K562 (cell line): ENCODE measurements at regions not wholly inside any gene's neighbourhood (a gene's known extent, or its start where the extent isn't known, plus 50 kb on each side); places are given as distances from the start of the nearest gene placed in this dataset.

Source experiments
- ADNP ChIP-seq: fragments of 200-800 bp; sonication (Bioruptor generic); IDR thresholded peaks from 2 replicates; pipeline ENCODE4 v1.6.1; 2016; ENCODE audit warnings: missing genetic modification characterization, missing compliant biosample characterization
- CREM ChIP-seq: IDR thresholded peaks from 2 replicates; pipeline ENCODE4 v1.6.1; 2014; ENCODE audit warnings: antibody characterized with exemption, low read depth
- HDAC1 ChIP-seq, 2 experiments: fragments of 450-650 bp; IDR thresholded peaks; 2 replicates each; pipeline ENCODE4 v1.6.1; 2016 to 2017; ENCODE audit warnings: inconsistent platforms in 1 of 2, mild to moderate bottlenecking in 1 of 2, moderate library complexity in 1 of 2
- HDGF ChIP-seq: fragments of 450-650 bp; IDR thresholded peaks from 2 replicates; pipeline ENCODE4 v1.6.1; 2016
- IFI16 ChIP-seq: fragments of 250-450 bp; sonication (Bioruptor Pico); IDR thresholded peaks from 2 replicates; pipeline ENCODE4 v2.1.2; 2022; ENCODE audit warnings: mild to moderate bottlenecking, inconsistent platforms
- JUN ChIP-seq, 2 experiments: sonication (generic) in 1 of 2; formaldehyde crosslinking in 1 of 2; IDR thresholded peaks; 2 replicates each; pipeline versions ENCODE4 v1.6.1 to v1.8.0; 2012 to 2022; ENCODE audit warnings: borderline replicate concordance in 2 of 2, mild to moderate bottlenecking in 2 of 2, improper control_type of control experiment in 1 of 2, low read depth in 1 of 2, low read length in 1 of 2, missing genetic modification reagents in 1 of 2
- LCOR ChIP-seq: sonication (generic); formaldehyde crosslinking; IDR thresholded peaks from 2 replicates; pipeline ENCODE4 v1.8.0; 2022; ENCODE audit warnings: mild to moderate bottlenecking, missing genetic modification reagents
- MAFF ChIP-seq: IDR thresholded peaks from 2 replicates; pipeline ENCODE4 v1.6.1; 2012; ENCODE audit warnings: low read length, improper control_type of control experiment
- MBD2 ChIP-seq: sonication (generic); IDR thresholded peaks from 2 replicates; pipeline ENCODE4 v1.6.1; 2016; ENCODE audit warnings: low read depth, borderline replicate concordance
- NFE2L1 ChIP-seq: fragments of 450-650 bp; IDR thresholded peaks from 2 replicates; pipeline ENCODE4 v1.6.1; 2016; ENCODE audit warnings: missing genetic modification characterization, low read depth, mild to moderate bottlenecking, missing compliant biosample characterization, moderate library complexity, borderline replicate concordance
- NFIC ChIP-seq: fragments of 450-650 bp; IDR thresholded peaks from 2 replicates; pipeline ENCODE4 v1.6.1; 2017; ENCODE audit warnings: mild to moderate bottlenecking, inconsistent platforms
- NFIX ChIP-seq: fragments of 250-450 bp; sonication (Bioruptor Pico); IDR thresholded peaks from 2 replicates; pipeline ENCODE4 v1.4.0; 2020; ENCODE audit warnings: low read depth, mild to moderate bottlenecking, moderate library complexity
- NFYB ChIP-seq: IDR thresholded peaks from 2 replicates; pipeline ENCODE4 v1.6.1; 2011; ENCODE audit warnings: mild to moderate bottlenecking, moderate library complexity; ENCODE audit not compliant: insufficient read length; ENCODE audit errors: extremely low read depth
- PCBP1 ChIP-seq: fragments of 200-400 bp; formaldehyde crosslinking; IDR thresholded peaks from 2 replicates; pipeline ENCODE4 v1.6.1; 2018; ENCODE audit warnings: mild to moderate bottlenecking, low read depth, low read length; ENCODE audit not compliant: poor library complexity, severe bottlenecking
- POLR2H ChIP-seq: IDR thresholded peaks from 2 replicates; pipeline ENCODE4 v1.6.1; 2016; ENCODE audit warnings: missing genetic modification characterization, low read depth, mild to moderate bottlenecking, control low read depth, missing compliant biosample characterization, moderate library complexity
- SMAD1 ChIP-seq: fragments of 150-350 bp; IDR thresholded peaks from 2 replicates; pipeline ENCODE4 v1.6.1; 2014; ENCODE audit warnings: low read length, low read depth; ENCODE audit not compliant: partially characterized antibody
- SNRNP70 ChIP-seq: fragments of 200-400 bp; formaldehyde crosslinking; optimal IDR thresholded peaks from 2 replicates; pipeline ENCODE3; 2017; ENCODE audit warnings: low read depth, low read length
- ZBTB7A ChIP-seq: IDR thresholded peaks from 2 replicates; pipeline ENCODE4 v1.6.1; 2011; ENCODE audit warnings: low read depth, mild to moderate bottlenecking, low read length, moderate library complexity, borderline replicate concordance; ENCODE audit not compliant: control insufficient read depth
- ZNF3 ChIP-seq: fragments of 250-450 bp; sonication (Bioruptor Pico); IDR thresholded peaks from 2 replicates; pipeline ENCODE4 v1.5.0; 2021; ENCODE audit warnings: mild to moderate bottlenecking, moderate library complexity
- ZNF347 ChIP-seq: fragments of 450-650 bp; formaldehyde crosslinking; IDR thresholded peaks from 2 replicates; pipeline ENCODE4 v1.4.0; 2020; ENCODE audit warnings: low read depth, mild to moderate bottlenecking, moderate library complexity
- ZNF445 ChIP-seq: fragments of 250-450 bp; sonication (Bioruptor Pico); IDR thresholded peaks from 2 replicates; pipeline ENCODE4 v1.4.0; 2020; ENCODE audit warnings: low read depth, mild to moderate bottlenecking, moderate library complexity
- ZNF696 ChIP-seq: fragments of 250-450 bp; sonication (Bioruptor Pico); conservative IDR thresholded peaks from 2 replicates; pipeline ENCODE4 v1.4.0; 2020; ENCODE audit warnings: mild to moderate bottlenecking, moderate library complexity
- TF ChIP-seq, protein P1 (sequence below): fragments of 250-450 bp; sonication (Bioruptor Pico); IDR thresholded peaks from 2 replicates; pipeline ENCODE4 v1.8.0; 2021; ENCODE audit warnings: moderate library complexity, mild to moderate bottlenecking, inconsistent platforms
- TF ChIP-seq, protein P2 (sequence below): fragments of 450-650 bp; formaldehyde crosslinking; IDR thresholded peaks from 2 replicates; pipeline ENCODE4 v1.4.0; 2020; ENCODE audit warnings: mild to moderate bottlenecking, moderate library complexity
- TF ChIP-seq, protein P3 (sequence below), 2 experiments: fragments of 450-650 bp; conservative IDR thresholded peaks; 2 replicates each; pipeline ENCODE4 v1.6.1; 2017; ENCODE audit warnings: mild to moderate bottlenecking in 2 of 2, moderate library complexity in 2 of 2
- TF ChIP-seq, protein P4 (sequence below): fragments of 250-450 bp; sonication (Bioruptor Pico); IDR thresholded peaks from 2 replicates; pipeline ENCODE4 v1.6.1; 2021; ENCODE audit warnings: mild to moderate bottlenecking

DNA sequence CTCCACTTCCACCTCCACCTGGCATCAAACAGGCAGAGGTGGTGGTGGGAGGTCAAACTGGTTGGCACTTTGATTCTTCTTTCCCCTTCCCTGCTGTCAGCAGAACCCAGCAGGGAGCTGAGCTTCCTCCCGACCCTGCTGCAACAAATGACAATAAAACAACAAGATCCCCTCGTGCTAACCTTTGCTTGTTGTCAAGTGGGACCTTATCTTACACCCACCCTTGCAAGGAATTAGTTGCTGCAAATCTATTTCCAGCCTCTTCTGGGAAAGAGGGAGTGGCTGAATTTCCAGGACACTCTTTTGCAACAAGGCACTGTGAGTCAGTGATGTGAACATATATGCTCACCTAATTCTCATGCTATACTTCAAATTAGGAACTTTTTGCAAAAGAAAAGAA, 655.1 kb downstream of the DSC3 start (continued):
- TF ChIP-seq SMAD1 (no peak), JUN (IDR thresholded peaks at IDR 0.05; ENCODE audit: borderline replicate concordance, low read depth, low read length) (no peak), JUN (CRISPR knock-in tag; IDR thresholded peaks at IDR 0.05; ENCODE audit: borderline replicate concordance) (no peak), HDGF (no peak), ZNF3 (CRISPR knock-in tag) (no peak), ZBTB7A (no peak), NFIC (peak; percentile 8; the same call in 1 of the 2 replicates), CREM (no peak), ZNF445 (CRISPR knock-in tag) (no peak), NFYB (no peak), PCBP1 (no peak), NFIX (no peak), HDAC1 (IDR thresholded peaks at IDR 0.05) (0 out of 4 replicates have a peak, but pooled peaks of 1 of the 2 experiments have one; percentile 14), MBD2 (no peak), IFI16 (CRISPR knock-in tag) (no peak), MAFF (no peak), ZNF347 (CRISPR knock-in tag) (no peak), ZNF696 (no peak), NFE2L1 (tag) (no peak), POLR2H (tag) (no peak), SNRNP70 (no peak), ADNP (no peak), LCOR (no peak)
- TF ChIP-seq, protein P1, sequence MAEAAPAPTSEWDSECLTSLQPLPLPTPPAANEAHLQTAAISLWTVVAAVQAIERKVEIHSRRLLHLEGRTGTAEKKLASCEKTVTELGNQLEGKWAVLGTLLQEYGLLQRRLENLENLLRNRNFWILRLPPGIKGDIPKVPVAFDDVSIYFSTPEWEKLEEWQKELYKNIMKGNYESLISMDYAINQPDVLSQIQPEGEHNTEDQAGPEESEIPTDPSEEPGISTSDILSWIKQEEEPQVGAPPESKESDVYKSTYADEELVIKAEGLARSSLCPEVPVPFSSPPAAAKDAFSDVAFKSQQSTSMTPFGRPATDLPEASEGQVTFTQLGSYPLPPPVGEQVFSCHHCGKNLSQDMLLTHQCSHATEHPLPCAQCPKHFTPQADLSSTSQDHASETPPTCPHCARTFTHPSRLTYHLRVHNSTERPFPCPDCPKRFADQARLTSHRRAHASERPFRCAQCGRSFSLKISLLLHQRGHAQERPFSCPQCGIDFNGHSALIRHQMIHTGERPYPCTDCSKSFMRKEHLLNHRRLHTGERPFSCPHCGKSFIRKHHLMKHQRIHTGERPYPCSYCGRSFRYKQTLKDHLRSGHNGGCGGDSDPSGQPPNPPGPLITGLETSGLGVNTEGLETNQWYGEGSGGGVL (CRISPR knock-in tag): no peak
- TF ChIP-seq, protein P2, sequence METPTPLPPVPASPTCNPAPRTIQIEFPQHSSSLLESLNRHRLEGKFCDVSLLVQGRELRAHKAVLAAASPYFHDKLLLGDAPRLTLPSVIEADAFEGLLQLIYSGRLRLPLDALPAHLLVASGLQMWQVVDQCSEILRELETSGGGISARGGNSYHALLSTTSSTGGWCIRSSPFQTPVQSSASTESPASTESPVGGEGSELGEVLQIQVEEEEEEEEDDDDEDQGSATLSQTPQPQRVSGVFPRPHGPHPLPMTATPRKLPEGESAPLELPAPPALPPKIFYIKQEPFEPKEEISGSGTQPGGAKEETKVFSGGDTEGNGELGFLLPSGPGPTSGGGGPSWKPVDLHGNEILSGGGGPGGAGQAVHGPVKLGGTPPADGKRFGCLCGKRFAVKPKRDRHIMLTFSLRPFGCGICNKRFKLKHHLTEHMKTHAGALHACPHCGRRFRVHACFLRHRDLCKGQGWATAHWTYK (CRISPR knock-in tag): no peak
- TF ChIP-seq, protein P3, sequence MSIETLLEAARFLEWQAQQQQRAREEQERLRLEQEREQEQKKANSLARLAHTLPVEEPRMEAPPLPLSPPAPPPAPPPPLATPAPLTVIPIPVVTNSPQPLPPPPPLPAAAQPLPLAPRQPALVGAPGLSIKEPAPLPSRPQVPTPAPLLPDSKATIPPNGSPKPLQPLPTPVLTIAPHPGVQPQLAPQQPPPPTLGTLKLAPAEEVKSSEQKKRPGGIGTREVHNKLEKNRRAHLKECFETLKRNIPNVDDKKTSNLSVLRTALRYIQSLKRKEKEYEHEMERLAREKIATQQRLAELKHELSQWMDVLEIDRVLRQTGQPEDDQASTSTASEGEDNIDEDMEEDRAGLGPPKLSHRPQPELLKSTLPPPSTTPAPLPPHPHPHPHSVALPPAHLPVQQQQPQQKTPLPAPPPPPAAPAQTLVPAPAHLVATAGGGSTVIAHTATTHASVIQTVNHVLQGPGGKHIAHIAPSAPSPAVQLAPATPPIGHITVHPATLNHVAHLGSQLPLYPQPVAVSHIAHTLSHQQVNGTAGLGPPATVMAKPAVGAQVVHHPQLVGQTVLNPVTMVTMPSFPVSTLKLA (conservative IDR thresholded peaks at IDR 0.05): peak in 1 of 2 experiments; percentile 61; a peak in 2 of 4 replicates
- TF ChIP-seq, protein P4, sequence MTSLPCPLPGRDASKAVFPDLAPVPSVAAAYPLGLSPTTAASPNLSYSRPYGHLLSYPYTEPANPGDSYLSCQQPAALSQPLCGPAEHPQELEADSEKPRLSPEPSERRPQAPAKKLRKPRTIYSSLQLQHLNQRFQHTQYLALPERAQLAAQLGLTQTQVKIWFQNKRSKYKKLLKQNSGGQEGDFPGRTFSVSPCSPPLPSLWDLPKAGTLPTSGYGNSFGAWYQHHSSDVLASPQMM (CRISPR knock-in tag): no peak
